SK-N-SH (cell line): ENCODE measurements at regions not wholly inside any gene's neighbourhood (a gene's known extent, or its start where the extent isn't known, plus 50 kb on each side); places are given as distances from the start of the nearest gene placed in this dataset.

Source experiments
- CTCF ChIA-PET: fragments of 300-600, 350-600 bp; formaldehyde crosslinking; extraction: SDS; loops from one replicate; lab custom pipeline; 2021; lab: Yijun Ruan, JAX
- POLR2A ChIA-PET: fragments of 350-600 bp; sonication (Branson Sonifier 250); formaldehyde crosslinking; extraction: SDS; loops from one replicate; lab custom pipeline; 2020; ENCODE audit warnings: antibody characterized with exemption, inconsistent platforms; lab: Yijun Ruan, JAX
- DNase-seq: peaks from one replicate; pipeline ENCODE4 v3.0.0; 2012
- H2AFZ ChIP-seq: fragments of 200-600 bp; sonication (generic); 2 replicates; pipeline ENCODE4 v1.8.1; 2016; ENCODE audit warnings: antibody characterized with exemption, mild to moderate bottlenecking, low read depth
- H3F3A ChIP-seq: fragments of 200-600 bp; sonication (generic); replicated peaks from 2 replicates; pipeline ENCODE3; 2016; ENCODE audit warnings: antibody characterized with exemption, mild to moderate bottlenecking; ENCODE audit not compliant: insufficient read depth
- H3K27ac ChIP-seq, 2 experiments: fragments of 200-500 bp in 1 of 2; fragments of 200-600 bp in 1 of 2; sonication (Bioruptor generic) in 1 of 2; sonication (generic), shearing (Covaris generic) in 1 of 2; 2 replicates each; pipeline versions ENCODE4 v1.5.1 to v1.6.1; 2014 to 2016; ENCODE audit warnings: low read depth in 2 of 2, inconsistent platforms in 1 of 2, low read length in 1 of 2, mild to moderate bottlenecking in 1 of 2, mixed read lengths in 1 of 2
- H3K27me3 ChIP-seq: fragments of 200-600 bp; sonication (generic), shearing (Covaris generic); 2 replicates; pipeline ENCODE4 v1.6.1; 2016; ENCODE audit warnings: mixed run types; ENCODE audit not compliant: insufficient read depth
- H3K36me3 ChIP-seq, 2 experiments: fragments of 200-500 bp in 1 of 2; fragments of 200-600 bp in 1 of 2; sonication (Bioruptor generic) in 1 of 2; sonication (generic) in 1 of 2; replicated peaks in 1 of 2; 2 replicates each; pipeline versions ENCODE3 to v1.5.1; 2014 to 2016; ENCODE audit warnings: low read length in 1 of 2, mild to moderate bottlenecking in 1 of 2; ENCODE audit not compliant: insufficient read depth in 2 of 2, control insufficient read depth in 1 of 2
- H3K4me1 ChIP-seq, 2 experiments: fragments of 200-500 bp in 1 of 2; fragments of 200-600 bp in 1 of 2; sonication (Bioruptor generic) in 1 of 2; sonication (generic), shearing (Covaris generic) in 1 of 2; 2 replicates each; pipeline versions ENCODE4 v1.5.1 to v1.6.1; 2014 to 2016; ENCODE audit warnings: low read depth in 1 of 2, low read length in 1 of 2, mixed run types in 1 of 2; ENCODE audit not compliant: insufficient read depth in 2 of 2, control insufficient read depth in 1 of 2
- H3K4me2 ChIP-seq: fragments of 200-600 bp; sonication (generic), shearing (Covaris generic); 2 replicates; pipeline ENCODE4 v1.6.1; 2017; ENCODE audit warnings: mixed run types
- H3K4me3 ChIP-seq, 2 experiments: fragments of 200-500 bp in 1 of 2; fragments of 200-600 bp in 1 of 2; sonication (Bioruptor generic) in 1 of 2; sonication (generic), shearing (Covaris generic) in 1 of 2; 2 replicates each; pipeline versions ENCODE4 v1.5.1 to v1.8.1; 2014 to 2016; ENCODE audit warnings: low read depth in 2 of 2, inconsistent platforms in 1 of 2, low read length in 1 of 2, mild to moderate bottlenecking in 1 of 2, mixed read lengths in 1 of 2, moderate library complexity in 1 of 2
- H3K79me2 ChIP-seq: fragments of 200-600 bp; sonication (generic); 2 replicates; pipeline ENCODE4 v1.8.1; 2017; ENCODE audit warnings: mild to moderate bottlenecking; ENCODE audit not compliant: insufficient read depth
- H3K9ac ChIP-seq: fragments of 200-600 bp; sonication (generic); 2 replicates; pipeline ENCODE4 v1.6.1; 2017; ENCODE audit warnings: mixed run types
- H3K9me2 ChIP-seq: fragments of 200-600 bp; sonication (generic); 2 replicates; pipeline ENCODE4 v1.6.1; 2017; ENCODE audit warnings: mixed run types
- H3K9me3 ChIP-seq: fragments of 200-600 bp; sonication (generic); 2 replicates; pipeline ENCODE4 v1.6.1; 2017; ENCODE audit warnings: mixed run types, mild to moderate bottlenecking, moderate library complexity
- H4K20me1 ChIP-seq: fragments of 200-600 bp; sonication (generic); 2 replicates; pipeline ENCODE4 v1.6.1; 2017; ENCODE audit warnings: mild to moderate bottlenecking, mixed run types; ENCODE audit not compliant: insufficient read depth
- CHD2 ChIP-seq: fragments of 150-350 bp; IDR thresholded peaks from 2 replicates; pipeline ENCODE4 v1.6.1; 2018; ENCODE audit warnings: low read length; ENCODE audit not compliant: partially characterized antibody
- EZH2phosphoT487 ChIP-seq: fragments of 200-600 bp; sonication (generic); IDR thresholded peaks from 2 replicates; pipeline ENCODE4 v1.6.1; 2017; ENCODE audit warnings: low read depth, mixed run types, mild to moderate bottlenecking, antibody characterized with exemption, moderate library complexity, borderline replicate concordance
- GABPA ChIP-seq: IDR thresholded peaks from 2 replicates; pipeline ENCODE4 v1.4.0; 2012; ENCODE audit warnings: low read depth, mild to moderate bottlenecking
- GATA2 ChIP-seq: sonication (generic); formaldehyde crosslinking; IDR thresholded peaks from 2 replicates; pipeline ENCODE4 v1.5.0; 2020; ENCODE audit warnings: mild to moderate bottlenecking, missing genetic modification reagents
- JUND ChIP-seq: IDR thresholded peaks from 2 replicates; pipeline ENCODE4 v1.4.0; 2012
- MAX ChIP-seq: IDR thresholded peaks from 2 replicates; pipeline ENCODE4 v1.4.0; 2012; ENCODE audit warnings: low read depth
- NFIC ChIP-seq: IDR thresholded peaks from 2 replicates; pipeline ENCODE4 v1.4.0; 2012; ENCODE audit warnings: borderline replicate concordance
- RXRA ChIP-seq: IDR thresholded peaks from 2 replicates; pipeline ENCODE4 v1.4.0; 2012; ENCODE audit warnings: low read depth, mild to moderate bottlenecking, borderline replicate concordance
- SMC3 ChIP-seq: IDR thresholded peaks from 2 replicates; pipeline ENCODE4 v1.6.1; 2012; ENCODE audit warnings: low read depth, low read length, improper control_type of control experiment
- USF1 ChIP-seq: IDR thresholded peaks from 2 replicates; pipeline ENCODE4 v1.4.0; 2012; ENCODE audit warnings: low read depth, borderline replicate concordance
- USF2 ChIP-seq: fragments of 150-350 bp; IDR thresholded peaks from 2 replicates; pipeline ENCODE4 v1.6.1; 2017; ENCODE audit warnings: antibody characterized with exemption, low read length, low read depth, borderline replicate concordance
- ZBTB33 ChIP-seq: IDR thresholded peaks from 2 replicates; pipeline ENCODE4 v1.4.0; 2012; ENCODE audit warnings: low read depth, borderline replicate concordance
- WGBS: methylation state at CpG from one replicate; pipeline ENCODE4 v1.1.6; 2017; ENCODE audit warnings: low lambda C conversion rate; 5-methylcytosine and 5-hydroxymethylcytosine counted together
- TF ChIP-seq, protein P1 (sequence below): IDR thresholded peaks from 2 replicates; pipeline ENCODE4; 2012

DNA sequence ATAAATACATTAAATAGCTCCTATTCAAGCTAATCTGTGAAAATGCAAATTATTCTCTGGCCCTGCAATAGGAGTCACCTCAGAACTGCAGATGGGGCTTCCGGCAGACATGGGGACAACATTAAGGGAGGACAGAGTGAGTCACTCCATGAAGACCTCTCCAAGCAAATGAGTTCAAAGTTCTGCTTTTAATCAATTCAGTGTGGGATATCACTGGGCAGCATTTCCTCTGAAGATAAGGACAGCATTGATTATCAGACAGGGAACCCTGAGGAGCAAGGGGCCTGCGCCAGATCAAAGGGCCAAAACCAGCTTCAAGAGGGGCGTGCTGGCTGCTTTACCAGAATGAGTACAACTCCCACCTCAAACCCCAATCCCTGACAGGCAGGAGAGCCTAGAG lies 356.9 kb upstream of the KLHL29 start:
- Histone ChIP-seq H3K4me3 (no peak overlapping the region), H2AFZ (no peak overlapping the region), H3K27ac (no peak overlapping the region), H3K9ac (no peak overlapping the region), H4K20me1 (no peaks in the 10 kb centered on the region), H3F3A (no peaks in the 10 kb centered on the region), H3K4me2 (no peak overlapping the region), H3K9me3 (no peaks in the 10 kb centered on the region), H3K9me2 (no peaks in the 10 kb centered on the region), H3K4me1 (peaks cover 0 to 3% of the 10 kb centered on the region in 2 experiments; a peak in 1 of 4 replicates), H3K79me2 (no peaks in the 10 kb centered on the region), H3K27me3 (no peaks in the 10 kb centered on the region), H3K36me3 (no peaks in the 10 kb centered on the region)
- WGBS = 45% methylated on average over 3 of the region's 3 CpGs
- ChIA-PET POLR2A (interaction anchor here (0.5 kb wide), 1 partner anchor 124 kb away, joined by 3 read pairs; no protein-coding TSS in a partner anchor), CTCF (interaction anchor here (0.6 to 1.3 kb wide), 2 partner anchors 8 to 672 kb away, joined by 3 read pairs; no protein-coding TSS in a partner anchor)
- peak; percentile 29 for DNase-seq
- TF ChIP-seq CHD2 (no peak), GATA2 (no peak), NFIC (no peak), ZBTB33 (no peak), JUND (no peak), USF2 (no peak), EZH2phosphoT487 (no peak), MAX (no peak), USF1 (no peak), RXRA (no peak), GABPA (no peak), SMC3 (no peak)
- TF ChIP-seq, protein P1, sequence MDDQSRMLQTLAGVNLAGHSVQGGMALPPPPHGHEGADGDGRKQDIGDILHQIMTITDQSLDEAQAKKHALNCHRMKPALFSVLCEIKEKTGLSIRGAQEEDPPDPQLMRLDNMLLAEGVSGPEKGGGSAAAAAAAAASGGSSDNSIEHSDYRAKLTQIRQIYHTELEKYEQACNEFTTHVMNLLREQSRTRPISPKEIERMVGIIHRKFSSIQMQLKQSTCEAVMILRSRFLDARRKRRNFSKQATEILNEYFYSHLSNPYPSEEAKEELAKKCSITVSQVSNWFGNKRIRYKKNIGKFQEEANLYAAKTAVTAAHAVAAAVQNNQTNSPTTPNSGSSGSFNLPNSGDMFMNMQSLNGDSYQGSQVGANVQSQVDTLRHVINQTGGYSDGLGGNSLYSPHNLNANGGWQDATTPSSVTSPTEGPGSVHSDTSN = no peak
